Right atrium auricular region (tissue), 2 donors: ENCODE measurements at regions not wholly inside any gene's neighbourhood (a gene's known extent, or its start where the extent isn't known, plus 50 kb on each side); places are given as distances from the start of the nearest gene placed in this dataset.

Source experiments
- DNase-seq: peaks from one replicate; pipeline ENCODE4 v3.0.0-alpha.2; 2019; ENCODE audit warnings: low spot score
- H3K27ac ChIP-seq, 2 donors: fragments of 200-600 bp; sonication (generic); 1 replicate in 1 of 2; 2 replicates in 1 of 2; pipeline ENCODE4 v1.5.1; 2016 to 2019
- H3K27me3 ChIP-seq, 2 donors: fragments of 200-600 bp; sonication (generic); one replicate each; pipeline versions ENCODE4 v1.5.1 to v1.6.0; 2017 to 2019
- H3K36me3 ChIP-seq: fragments of 200-600 bp; sonication (generic); one replicate; pipeline ENCODE4 v1.5.1; 2016
- H3K4me1 ChIP-seq, 2 donors: fragments of 200-600 bp; sonication (generic); one replicate each; pipeline versions ENCODE4 v1.5.1 to v1.6.0; 2017 to 2019
- H3K4me3 ChIP-seq, 2 donors: fragments of 200-600 bp; sonication (generic); 1 replicate in 1 of 2; 2 replicates in 1 of 2; pipeline ENCODE4 v1.5.1; 2017 to 2019; ENCODE audit warnings: mild to moderate bottlenecking in 1 of 2, moderate library complexity in 1 of 2
- H3K9me3 ChIP-seq, 2 donors: fragments of 200-600 bp; sonication (generic); one replicate each; pipeline ENCODE4 v1.5.1; 2019
- CTCF ChIP-seq, 2 donors: fragments of 200-600 bp; sonication (generic); IDR thresholded peaks; one replicate each; pipeline ENCODE4 v1.5.1; 2019; ENCODE audit warnings: antibody characterized with exemption in 2 of 2

GRCh38 chr4:182089326-182089725 is 153.9 kb upstream of the TENM3 start:
- no peak overlapping the region for H3K4me3 ChIP-seq
- no peaks in the 10 kb centered on the region for H3K36me3 ChIP-seq
- no peak overlapping the region for H3K27ac ChIP-seq
- H3K9me3 ChIP-seq: no peaks in the 10 kb centered on the region
- DNase-seq: no peak
- no peaks in the 10 kb centered on the region for H3K27me3 ChIP-seq
- no peak for TF ChIP-seq CTCF (IDR thresholded peaks at IDR 0.05)
- H3K4me1 ChIP-seq: no peaks in the 10 kb centered on the region

DNA sequence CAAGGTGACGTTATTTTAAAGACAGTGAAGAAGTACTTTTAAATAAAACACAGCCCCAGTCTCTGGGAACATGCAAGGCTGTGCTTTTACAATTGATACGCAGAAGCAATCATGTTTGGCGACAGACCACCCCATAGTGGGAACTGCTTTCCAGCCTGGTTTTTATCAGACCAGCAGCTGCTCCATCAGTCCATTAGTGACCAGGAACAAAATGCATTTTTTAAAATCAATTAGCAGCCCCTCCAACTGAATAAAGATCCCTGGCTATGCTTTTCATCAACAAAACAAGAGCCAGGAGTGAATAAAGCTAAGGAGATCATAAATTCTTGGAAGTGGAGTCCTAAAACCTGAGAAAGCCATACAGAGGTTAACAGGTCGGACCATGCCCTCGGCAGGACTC is 153.0 kb upstream of the TENM3 start:
- Histone ChIP-seq H3K36me3 (no peaks in the 10 kb centered on the region), H3K27ac (no peak overlapping the region), H3K27me3 (no peaks in the 10 kb centered on the region), H3K9me3 (no peaks in the 10 kb centered on the region), H3K4me3 (no peak overlapping the region), H3K4me1 (no peaks in the 10 kb centered on the region)
- TF ChIP-seq CTCF (IDR thresholded peaks at IDR 0.05): no peak
- DNase-seq: no peak

DNA sequence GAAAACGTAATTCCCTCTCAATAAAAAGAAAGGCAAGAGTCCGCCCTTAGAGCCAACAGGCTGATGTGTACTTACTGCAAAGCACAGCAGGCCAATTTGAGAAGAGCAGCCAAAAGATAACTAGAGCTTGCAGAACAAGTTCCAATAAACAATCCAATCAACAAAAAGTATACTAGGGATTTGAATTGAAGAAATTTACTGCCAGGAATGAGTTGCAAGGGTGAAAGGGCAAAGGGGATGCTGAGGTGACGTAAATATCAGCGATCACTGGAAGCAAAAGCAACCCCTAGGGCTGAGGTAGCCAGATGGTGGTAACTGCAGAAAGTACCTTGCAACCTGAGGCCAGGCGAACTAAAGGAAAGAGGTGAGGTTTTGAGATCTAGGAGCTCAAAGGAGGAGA is 152.1 kb upstream of the TENM3 start:
- Histone ChIP-seq H3K27me3 (no peaks in the 10 kb centered on the region), H3K9me3 (no peaks in the 10 kb centered on the region), H3K27ac (no peak overlapping the region), H3K4me1 (no peaks in the 10 kb centered on the region), H3K4me3 (no peak overlapping the region), H3K36me3 (no peaks in the 10 kb centered on the region)
- DNase-seq: no peak
- TF ChIP-seq CTCF (IDR thresholded peaks at IDR 0.05): no peak

DNA sequence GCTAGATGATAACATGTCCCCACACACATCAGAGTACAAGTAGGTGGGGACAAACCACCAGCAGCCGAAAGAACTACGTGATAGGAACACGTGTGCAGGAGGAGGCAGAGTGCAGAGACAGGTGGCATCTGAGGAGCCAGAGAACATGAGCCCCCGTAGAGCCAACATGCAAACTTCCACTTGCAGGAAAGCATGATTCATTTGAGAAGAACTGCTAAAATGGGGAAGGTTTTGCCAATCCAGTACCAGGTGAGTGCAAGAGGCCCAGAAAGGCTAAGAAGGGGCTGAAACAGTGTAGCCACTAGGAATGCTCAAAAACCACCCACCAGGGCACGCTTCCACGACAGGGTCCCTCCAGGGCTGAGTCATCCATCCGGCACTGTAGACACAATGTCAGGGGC is 149.8 kb upstream of the TENM3 start:
- H3K36me3 ChIP-seq: no peaks in the 10 kb centered on the region
- H3K27me3 ChIP-seq: no peaks in the 10 kb centered on the region
- no peak overlapping the region for H3K4me3 ChIP-seq
- TF ChIP-seq CTCF (IDR thresholded peaks at IDR 0.05): no peak
- no peak for DNase-seq
- H3K27ac ChIP-seq: no peak overlapping the region
- peaks cover 0 to 4% of the 10 kb centered on the region in 2 donors for H3K9me3 ChIP-seq
- H3K4me1 ChIP-seq: no peaks in the 10 kb centered on the region

DNA sequence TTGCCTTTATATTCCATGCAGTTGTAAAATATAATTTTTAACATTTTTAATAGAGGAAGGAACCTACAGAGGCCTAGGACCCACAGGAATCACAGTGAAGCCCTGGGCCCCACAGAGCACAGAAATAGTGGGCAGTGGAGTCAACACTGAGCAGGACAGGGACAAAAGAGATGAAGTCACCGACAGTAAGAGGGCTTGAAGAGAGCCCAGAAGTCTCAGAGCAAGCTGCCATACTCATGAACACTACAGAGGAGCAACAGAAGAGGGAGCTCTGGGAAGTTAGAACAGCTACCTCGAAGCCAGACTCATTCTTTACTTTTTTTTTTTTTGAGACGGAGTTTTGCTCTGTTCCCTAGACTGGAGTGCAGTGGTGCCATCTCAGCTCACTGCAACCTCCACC is 149.3 kb upstream of the TENM3 start:
- TF ChIP-seq CTCF (IDR thresholded peaks at IDR 0.05): no peak
- Histone ChIP-seq H3K27me3 (no peaks in the 10 kb centered on the region), H3K4me3 (no peak overlapping the region), H3K27ac (no peak overlapping the region), H3K36me3 (no peaks in the 10 kb centered on the region), H3K9me3 (peaks cover 0 to 6% of the 10 kb centered on the region in 2 donors), H3K4me1 (no peaks in the 10 kb centered on the region)
- no peak for DNase-seq

GRCh38 chr4:182101618-182102017 is 141.6 kb upstream of the TENM3 start:
- H3K27ac ChIP-seq: no peak overlapping the region
- DNase-seq: no peak
- no peak for TF ChIP-seq CTCF (IDR thresholded peaks at IDR 0.05)
- no peaks in the 10 kb centered on the region for H3K27me3 ChIP-seq
- H3K36me3 ChIP-seq: no peaks in the 10 kb centered on the region
- H3K4me3 ChIP-seq: no peak overlapping the region
- H3K4me1 ChIP-seq: no peaks in the 10 kb centered on the region
- H3K9me3 ChIP-seq: peaks cover 0 to 6% of the 10 kb centered on the region in 2 donors
